Tongue (tissue), 1 donor: ENCODE measurements at regions not wholly inside any gene's neighbourhood (a gene's known extent, or its start where the extent isn't known, plus 50 kb on each side); places are given as distances from the start of the nearest gene placed in this dataset.
"Not testable (repeated sequence)": the region's sequence is repeated elsewhere in the genome, so short reads cannot be mapped to it uniquely, and the experiment has no call there.

Experiments
- DNase-seq: peaks from one replicate; pipeline ENCODE4 v3.0.0-alpha.2; 2015

DNA sequence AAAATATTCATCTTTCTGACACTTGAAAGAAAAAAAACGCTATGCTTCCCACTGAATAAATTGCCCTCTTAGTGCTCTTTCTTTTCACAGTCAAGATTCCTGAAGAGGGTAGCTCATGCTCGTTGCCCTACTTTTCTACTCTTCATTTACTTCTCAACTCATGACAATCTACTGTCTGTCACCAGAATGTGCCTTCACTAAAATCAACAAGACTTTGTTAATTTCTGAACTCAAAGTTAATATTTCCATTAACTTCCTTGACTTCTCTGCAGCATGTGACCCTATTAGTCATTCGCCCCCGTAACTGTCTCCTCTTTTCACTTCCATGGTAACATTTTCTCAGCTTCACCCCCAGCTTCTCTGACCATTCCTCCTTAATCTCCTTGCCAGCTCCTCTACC, 98.9 kb upstream of the MAPRE2 start:
- no peak for DNase-seq

DNA sequence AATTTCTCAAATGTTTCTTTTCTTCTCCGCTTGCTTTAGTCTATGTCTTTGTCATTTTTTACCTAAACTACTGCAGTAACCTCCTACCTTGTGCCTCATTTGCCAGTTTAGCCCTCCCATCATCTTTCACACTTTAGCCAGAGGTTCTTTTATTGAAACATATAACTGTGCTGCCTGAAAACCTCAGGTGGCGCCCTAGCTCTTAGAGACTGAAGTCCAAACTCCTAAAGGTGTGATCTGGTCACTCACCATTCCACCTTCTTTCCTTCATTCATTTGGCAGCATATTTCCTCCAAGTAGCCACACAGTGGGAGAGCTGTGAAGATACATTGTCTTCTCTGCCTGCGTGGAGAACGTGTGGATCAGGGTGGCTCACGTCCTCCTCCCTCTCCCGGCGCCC, 98.2 kb upstream of the MAPRE2 start:
- no peak for DNase-seq

DNA sequence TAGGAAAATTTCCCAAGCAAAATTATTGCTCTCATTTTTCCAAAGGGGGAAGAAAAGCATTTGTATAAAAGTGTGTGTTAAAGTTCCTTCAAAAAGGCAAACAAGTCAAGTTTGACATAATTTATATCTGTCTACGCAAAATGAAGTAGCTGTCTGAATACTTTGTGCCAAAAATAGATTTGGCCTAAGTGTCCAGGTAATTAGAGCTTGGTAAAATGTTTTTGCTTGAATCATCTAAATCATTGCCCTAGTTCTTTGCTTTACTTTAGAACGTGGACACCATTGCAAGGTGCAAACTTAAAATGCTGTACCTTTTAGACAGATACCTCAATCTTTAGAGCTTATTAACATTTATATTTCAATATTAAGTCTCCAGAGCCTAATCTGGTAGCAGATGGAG, 97.6 kb upstream of the MAPRE2 start:
- DNase-seq = no peak

DNA sequence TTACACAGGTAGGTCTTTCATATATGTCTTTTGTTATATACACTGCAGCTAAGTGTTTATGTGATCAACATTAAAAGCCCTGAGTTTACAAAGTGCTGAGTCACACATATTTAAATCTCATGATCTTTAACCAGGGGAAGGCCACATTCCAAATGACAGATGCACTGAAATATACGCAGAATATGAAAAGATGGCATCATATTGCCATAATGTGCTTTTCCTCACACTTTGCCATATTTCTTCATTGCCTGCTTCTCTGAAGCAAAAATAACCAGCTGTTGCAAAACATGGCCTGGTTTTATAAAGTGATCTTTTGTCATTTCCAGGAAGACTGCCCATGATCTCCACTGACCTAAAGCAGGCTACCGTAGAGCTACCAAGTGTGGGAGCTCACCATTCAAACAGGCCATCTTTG, 93.5 kb upstream of the MAPRE2 start:
- DNase-seq = peak; percentile 8

DNA sequence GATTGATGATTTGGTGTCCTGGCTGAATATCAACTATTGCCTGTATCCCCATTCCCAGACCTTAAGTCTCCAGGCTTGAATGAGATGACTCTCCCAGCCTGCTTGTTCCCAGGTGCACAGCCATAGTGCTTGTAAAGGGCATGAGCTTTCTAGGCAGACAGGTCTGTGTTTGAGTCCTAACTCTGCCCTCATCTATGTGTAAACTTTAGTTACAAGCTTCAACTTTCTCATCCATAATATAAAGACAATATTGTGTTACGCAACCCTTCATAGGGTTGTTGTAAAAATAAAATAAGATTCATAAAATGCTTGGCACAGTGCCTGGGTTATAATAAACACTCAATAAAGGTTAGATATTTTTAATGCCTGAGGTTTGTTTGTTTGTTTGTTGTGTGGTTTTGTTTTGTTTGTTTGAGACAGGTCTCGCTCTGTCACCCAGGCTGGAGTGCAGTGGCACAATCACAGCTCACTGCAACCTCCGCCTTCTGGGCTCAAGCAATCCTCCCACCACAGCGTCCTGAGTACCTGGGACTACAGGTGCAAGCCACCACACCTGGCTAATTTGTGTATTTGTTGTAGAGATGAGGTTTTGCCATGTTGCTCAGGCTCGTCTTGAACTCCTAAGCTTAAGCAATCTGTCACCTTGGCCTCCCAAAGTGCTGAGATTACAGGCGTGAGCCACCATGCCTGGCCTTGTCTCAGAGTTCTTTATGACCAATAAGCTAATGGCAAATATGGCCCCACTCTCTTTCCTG, 89.4 kb upstream of the MAPRE2 start:
- DNase-seq = no peak

DNA sequence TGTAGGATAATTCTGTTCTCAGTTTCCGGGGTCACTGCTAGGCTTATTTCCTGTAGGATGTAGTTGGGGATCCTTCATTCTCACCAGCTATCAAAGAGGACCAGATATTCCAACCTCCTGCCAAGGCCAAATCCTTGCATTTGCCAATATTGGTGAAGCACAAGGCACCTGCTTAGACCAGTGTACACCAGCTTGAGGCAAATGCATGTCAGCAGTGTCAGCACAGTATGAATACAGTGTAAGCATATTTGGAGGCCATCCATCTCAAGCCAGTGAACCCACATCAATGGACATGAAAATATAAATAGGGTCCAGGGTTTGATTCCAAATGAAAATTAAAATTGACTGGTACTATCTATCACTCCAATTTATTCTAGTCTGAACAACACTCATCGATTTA, 88.0 kb upstream of the MAPRE2 start:
- DNase-seq = no peak

DNA sequence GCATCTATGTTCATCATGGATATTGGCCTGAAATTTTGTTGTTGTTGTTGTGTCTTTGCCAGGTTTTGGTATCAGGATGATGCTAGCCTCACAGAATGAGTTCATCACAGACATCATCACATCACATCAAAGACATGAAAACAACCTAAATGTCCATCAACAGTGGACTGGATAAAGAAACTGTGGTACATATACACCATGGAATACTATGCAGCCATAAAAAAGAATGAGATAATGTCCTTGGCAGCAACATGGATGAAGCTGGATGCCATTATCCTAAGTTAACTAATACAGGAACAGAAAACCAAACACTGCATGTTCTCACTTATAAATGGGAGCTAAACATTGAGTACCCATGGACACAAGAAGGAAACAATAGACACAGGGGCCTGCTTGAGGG, 85.7 kb upstream of the MAPRE2 start:
- DNase-seq = not testable (repeated sequence)

DNA sequence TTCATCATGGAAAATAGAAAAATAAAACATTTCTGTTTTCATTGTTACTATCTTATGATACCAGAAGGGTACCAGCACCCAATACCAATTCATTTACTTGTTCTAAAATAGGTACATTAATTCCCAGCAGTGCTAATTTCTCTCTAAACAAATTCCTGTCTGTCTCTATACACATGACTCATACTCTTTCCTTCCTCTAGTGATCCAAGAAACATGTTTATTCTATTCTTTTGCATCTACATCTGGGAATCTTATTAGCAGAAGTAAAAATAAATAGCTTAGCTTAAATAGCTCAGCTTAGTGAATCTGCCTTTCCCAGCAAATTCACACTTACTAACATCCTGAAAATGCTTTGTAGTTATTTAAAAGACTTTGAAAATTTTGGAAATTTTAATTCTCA, 84.5 kb upstream of the MAPRE2 start:
- peak; percentile 22 for DNase-seq

DNA sequence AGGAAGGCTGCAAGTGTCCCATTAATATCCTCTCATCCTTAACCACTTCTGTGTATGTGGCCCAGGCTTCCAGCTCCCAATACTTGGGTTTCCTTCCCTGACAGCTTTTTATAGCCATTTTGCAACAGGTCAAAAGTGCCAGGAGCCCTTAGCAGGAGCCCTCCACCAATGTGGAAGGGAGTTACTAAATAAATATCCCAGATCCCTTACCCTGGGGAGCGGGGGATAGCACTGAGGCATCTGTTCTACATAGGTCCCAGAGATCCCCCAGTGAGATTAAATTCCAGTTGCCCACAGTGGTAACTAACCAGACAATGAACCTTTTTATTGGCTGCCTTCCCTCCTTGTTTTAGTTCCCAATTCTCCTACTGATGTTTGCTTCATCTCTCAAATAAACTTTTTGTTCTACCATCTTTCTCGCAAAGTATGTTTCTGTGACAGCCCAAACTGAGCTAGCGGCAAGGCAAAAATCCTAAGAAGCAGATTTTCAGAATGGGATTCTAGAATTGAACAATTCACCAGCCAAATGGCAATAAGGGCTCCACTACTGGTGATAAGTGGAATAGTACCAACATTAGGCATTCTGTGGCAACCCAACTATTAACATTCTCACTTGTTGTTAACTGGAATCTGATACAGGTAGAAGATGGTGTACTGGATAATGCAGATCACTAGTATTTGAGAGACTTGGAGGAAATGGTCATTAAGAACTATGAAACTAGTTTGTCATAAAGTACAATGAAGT, 83.9 kb upstream of the MAPRE2 start:
- DNase-seq = no peak

DNA sequence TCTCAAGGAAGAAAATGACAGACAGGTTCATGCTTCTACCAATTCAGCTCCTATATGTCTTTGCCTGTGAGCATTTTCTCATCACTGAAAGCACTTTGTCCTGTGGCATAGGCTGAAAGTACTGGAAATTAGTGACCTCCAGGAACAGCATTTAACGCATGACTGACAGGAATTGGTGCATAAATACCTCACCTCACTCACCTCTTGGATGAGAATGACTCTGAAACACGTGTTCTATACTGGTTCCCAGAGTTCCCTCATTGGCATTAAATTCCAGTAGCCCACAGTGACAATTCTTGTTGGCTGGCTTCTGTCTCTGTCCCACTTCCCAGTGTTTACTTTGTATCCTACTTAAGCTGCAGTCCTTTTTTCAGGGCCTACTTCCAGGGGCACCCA, 83.4 kb upstream of the MAPRE2 start:
- DNase-seq = no peak

DNA sequence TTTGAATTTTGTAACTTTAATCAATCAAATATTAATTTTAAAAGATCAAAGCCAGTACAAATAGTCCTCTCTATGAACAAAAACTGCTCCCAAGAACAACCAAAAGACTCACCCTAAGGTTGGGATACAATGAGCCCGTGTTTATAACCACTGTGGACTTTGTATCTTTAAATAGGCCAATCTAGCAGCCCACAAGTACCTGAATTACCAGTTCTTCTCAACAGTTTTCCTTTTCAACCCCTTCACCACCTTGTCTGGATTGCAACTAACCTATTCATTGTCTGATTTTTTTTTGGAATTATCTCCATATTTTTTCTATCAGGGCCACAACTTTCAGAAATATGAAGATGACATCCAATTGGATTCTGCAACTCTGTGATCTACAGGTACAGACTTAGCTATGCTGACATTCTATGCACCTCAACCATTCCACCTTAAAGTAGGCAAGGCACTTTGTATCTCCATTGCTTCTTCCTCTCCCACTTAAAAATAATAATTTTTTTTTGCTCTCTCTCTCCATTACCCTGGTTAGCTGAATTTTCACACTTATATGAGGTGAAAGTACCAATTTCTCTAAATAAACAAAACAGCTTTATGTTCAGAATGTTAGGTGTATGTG, 81.9 kb upstream of the MAPRE2 start:
- DNase-seq = no peak

DNA sequence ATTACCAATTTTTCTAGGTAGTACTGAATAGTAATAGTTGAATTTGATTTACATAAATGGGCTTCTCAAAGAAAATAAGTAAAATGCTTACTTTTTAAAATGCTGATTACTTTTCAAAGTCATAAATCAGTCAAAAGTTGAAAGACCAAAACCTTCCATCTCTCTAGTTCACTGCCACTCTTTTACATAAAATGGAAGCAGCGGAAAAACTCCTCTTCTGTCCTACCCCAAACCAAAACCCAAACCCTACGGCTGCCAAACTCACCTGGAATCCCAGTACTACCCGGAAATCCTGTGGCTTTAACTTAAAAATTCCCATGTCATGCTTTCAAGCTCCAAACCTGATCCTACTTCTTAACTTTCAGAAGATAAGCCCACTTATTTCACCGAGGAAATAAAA, 81.2 kb upstream of the MAPRE2 start:
- DNase-seq = no peak

DNA sequence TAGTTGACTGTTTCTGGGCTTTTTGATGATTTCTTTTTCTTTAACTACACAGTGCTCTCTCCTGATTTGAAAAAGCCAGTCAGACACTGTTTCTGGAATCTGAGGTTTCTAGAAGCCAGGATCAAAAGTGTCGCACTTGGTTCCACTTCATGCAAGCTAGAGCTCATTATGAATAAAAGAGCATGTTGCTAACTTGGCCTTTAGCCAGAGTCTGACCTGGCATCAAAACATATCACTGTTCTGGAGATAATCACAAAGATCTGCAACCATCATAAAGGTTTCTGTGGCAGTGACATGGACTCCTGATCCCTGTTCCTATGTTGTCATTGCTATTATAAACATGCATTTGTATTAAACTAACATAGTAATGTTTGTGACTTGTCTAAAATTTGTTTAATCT, 76.1 kb upstream of the MAPRE2 start:
- peak; percentile 32 for DNase-seq

DNA sequence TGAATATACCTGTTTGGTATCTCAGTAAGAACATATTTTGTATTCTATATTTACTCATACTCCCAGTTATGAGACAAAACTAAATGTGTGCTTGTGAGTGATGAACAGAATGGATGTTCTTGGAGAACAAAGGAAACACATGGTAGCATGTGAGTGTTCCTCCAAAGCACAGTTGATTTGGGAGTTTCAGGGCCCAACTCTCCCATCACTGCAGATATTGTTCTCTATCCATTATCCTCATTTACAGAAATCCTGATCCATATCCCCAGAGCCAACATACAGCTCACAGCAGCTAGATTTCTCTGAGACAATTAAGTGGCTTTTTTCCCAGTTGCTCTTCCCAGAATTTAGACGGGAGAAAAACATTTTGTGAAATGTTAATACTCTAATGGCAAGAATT, 75.6 kb upstream of the MAPRE2 start:
- DNase-seq = peak; percentile 3

DNA sequence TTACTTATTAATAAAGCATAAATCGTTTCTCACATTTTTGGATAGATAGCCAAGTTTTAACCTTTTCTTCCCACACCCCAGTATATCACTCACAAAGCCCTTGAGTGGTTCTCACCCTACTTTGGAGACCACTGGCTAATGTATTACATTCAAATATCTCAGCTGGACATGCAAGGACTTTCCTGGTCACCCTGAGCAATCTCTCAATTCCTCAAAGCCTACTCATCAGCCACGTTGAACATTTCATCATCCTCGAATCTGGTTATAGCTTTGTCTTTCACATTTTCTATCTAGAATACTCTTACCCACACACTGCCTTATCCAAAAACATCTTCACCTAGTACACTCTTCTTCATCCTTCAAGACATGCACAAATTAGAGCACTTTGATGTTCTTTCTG, 71.1 kb upstream of the MAPRE2 start:
- DNase-seq = no peak

DNA sequence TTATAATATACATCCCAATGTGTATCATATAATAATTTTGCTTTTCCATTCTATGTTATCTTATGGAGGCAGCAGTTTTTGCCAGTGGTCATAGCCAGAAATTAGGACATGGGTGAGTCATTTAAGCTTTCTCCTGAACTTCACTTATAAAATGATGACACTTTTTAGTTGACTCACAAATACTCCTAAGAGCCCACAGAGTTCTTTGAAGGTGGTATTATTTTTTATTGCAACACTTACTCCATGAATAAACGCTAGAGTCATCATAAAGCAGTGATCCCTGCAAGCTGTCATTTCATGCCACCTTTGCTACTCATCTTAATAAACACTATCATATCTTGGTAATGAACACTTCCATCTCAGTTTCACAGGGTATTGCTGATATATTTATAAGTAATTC, 69.9 kb upstream of the MAPRE2 start:
- no peak for DNase-seq

DNA sequence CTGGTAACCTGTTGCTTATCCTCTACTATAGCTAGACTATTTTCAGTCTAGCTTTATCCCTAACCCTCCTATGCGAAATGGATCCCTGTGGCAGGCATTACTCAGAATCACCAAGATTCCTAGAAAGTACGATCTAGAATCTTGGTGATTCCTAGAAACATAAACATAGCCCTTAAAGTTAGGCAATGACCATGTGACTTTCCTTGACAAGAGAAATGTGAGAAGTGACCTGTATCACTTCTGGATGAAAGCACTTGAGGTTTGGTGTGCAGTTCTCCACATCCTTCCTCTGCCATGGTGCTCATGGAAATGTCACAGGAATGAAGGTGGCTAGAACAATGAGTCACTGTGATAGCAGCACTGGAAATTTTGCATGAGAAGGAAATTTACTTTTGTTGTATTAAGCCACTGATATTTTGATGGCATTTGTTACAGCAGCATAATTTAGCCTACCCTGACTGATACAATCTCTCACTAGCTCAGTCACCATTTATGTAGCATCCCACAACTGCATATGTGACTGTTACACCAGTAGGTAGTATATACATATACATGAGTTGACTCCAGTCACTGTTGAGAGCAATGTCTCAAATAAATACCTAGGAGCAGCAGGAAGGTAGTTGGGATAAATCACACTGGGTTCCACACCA, 68.3 kb upstream of the MAPRE2 start:
- no peak for DNase-seq

DNA sequence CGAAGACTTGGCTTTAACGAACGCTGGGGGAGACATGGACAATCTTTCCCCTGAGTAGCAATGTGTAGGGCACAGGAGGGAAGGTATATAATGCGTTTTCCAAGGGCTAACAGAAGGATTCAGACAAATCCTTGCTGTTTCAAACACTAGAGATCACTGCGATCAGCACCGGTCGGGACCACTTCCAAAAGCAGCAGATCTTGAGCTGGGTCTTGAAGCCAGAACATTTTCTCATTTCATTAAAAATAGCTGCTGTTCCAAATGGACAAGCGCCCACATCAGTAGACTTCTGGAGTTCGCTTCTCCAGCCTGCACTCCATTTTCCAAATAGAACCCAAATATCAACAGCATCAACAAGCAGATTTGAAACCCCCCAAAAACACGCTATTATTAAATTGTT, 65.1 kb upstream of the MAPRE2 start:
- peak; percentile 39 for DNase-seq

DNA sequence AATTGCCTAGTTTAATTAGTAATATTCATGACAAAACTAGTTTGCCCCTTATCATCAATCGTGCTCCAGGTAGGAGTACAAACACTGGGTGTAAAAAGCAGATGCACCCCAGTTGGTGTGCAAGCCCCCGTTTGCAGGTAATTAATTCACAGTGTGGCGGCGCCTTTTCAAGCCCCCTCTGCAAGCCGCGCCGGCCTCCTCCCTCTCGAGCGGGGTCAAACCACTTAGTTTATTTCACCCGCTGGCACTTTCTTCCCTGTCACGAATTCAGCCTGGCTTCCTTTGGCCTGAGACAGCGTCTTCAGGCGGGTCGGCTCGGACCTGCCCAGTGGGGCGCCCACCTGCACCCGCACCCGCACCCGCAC, 64.7 kb upstream of the MAPRE2 start:
- no peak for DNase-seq

DNA sequence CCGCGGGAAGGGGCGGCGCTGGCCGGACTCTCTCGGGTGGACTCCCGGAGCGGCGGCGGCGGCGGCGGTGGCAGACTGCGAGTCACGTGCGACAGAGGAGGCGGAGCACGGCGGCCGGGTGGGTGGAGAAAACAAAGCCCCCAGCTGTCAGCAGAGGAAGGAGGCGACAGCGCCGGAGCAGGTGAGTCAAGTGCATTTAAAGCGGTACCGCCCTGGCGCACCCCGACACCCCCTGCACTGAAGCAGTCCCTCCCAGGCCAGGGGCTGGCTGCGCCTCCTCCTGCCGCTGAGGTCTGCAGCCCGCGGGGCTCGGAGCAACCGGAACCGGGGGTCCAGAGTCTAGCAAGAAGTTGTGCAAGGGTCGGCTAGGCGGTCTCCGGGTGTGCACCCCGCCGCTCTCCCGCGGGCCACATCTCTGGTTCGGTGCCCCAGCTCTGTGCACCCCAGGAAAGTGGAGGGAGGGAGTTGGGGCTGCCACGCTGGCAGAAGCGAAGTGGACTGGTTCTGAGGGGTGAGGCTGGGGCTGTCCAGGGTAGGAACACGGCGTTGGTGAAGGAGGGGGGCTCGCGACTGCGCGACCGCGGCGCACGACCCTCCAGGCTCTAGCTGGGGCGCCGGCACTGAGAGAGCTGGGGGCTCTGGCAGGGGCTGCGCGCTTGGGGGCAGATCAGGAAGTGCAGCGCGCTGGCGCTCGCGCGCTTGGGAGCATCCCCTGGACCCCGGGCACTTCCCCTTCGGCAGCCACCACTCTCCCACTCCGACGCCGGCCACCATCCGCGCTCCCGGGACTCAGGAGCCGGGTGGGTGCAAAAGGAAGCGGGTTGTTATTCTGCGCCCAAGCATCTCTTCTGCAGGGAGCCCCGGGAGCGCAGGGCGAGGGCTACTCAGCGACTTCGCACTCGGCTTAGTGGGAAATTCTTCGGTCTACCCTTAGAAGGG, 64.0 kb upstream of the MAPRE2 start:
- peak; percentile 83 for DNase-seq

DNA sequence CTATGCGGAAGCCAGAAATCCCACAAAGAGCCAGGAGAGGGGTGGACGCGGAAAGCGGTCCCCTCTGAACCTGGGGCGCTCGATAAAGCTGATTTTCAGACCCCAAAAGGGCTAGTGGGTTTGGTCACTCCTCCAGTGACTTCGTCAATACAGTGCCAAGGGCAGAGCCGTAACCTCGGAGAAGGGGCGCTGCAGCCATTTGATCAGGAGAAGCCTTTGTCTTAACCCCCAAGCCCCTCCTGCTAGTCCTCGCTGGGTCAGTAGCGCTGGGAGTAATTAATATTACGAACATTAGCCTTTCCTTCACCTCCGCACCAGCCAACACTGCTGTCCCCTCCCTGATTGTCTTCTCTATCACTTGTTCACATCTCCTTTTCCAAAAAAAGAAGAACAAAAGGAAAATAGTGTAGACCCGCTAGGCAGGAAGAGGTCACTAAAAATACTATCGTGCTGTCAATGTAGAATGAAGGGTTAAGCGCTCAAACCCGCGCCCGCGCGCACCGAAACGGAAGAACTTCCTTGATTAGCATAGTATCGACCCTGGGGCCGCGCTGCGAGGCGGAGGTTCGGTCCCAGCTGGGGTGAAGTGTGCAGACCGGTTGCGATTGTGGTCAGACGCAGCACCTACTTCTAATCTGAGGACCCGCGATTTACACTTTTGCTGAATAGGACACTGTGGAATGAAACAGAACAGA, 63.2 kb upstream of the MAPRE2 start:
- peak; percentile 46 for DNase-seq

DNA sequence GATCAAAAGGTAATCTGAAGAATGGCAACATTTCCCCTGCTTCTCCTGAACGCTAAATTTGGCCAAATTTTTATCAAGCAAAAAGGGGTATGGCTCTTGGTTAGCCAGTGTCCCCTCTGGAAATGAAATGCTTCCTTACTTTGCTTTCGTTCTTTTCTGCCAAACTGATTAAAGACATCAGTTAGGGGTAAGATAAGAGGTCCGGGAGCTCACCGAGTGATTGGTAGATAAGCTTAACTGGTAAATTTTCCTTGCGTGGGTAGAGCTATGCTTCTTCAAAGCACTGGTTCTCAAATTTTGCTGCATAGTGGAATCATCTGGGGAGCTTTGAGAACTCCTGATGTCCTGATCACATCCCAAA, 62.7 kb upstream of the MAPRE2 start:
- DNase-seq = no peak
